ENCODE measurements at regions not wholly inside any gene's neighbourhood (a gene's known extent, or its start where the extent isn't known, plus 50 kb on each side); places are given as distances from the start of the nearest gene placed in this dataset.

GRCh38 chr1:147388969-147389368 is 146.5 kb downstream of the CHD1L start:
- TF ChIP-seq POLR2A (IDR thresholded peaks at IDR 0.05; ENCODE audit: low read depth, low read length) = no peak
- no peak for TF ChIP-seq POLR2AphosphoS5 (IDR thresholded peaks at IDR 0.05; ENCODE audit: low read depth, low read length)
